ENCODE measurements at regions not wholly inside any gene's neighbourhood (a gene's known extent, or its start where the extent isn't known, plus 50 kb on each side); places are given as distances from the start of the nearest gene placed in this dataset.

DNA sequence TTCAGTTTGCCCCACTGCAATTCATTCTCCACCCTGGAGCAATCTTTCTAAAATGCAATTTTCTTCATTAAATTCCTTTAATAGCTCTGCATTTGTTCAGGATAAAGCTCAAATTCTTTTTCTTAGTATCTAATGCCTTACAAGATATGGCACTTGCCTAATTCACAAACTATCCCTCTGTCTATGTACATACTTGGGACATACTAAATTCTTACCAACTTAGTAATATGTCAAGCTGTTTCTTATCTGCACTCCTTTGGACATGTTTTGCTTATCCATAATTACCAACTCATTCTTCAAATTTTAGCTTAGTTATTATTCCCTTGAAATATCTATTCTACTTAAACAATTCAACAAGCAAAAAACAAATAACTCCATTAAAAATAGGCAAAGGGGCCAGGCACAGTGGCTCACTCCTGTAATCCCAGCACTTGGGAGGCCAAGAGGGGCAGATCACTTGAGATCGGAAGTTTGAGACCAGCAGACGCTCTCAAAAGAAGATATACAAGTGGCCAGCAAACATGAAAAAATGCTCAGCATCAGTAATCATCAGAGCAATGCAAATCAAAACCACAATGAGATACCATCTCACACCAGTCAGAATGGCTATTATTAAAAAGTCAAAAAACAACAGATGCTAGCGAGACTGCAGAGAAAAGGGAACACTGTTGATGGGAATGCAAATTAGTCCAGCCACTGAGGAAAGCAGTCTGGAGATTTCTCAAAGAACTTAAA, 96.9 kb downstream of the FAM76B start (continued):
- TF ChIP-seq, protein P1, sequence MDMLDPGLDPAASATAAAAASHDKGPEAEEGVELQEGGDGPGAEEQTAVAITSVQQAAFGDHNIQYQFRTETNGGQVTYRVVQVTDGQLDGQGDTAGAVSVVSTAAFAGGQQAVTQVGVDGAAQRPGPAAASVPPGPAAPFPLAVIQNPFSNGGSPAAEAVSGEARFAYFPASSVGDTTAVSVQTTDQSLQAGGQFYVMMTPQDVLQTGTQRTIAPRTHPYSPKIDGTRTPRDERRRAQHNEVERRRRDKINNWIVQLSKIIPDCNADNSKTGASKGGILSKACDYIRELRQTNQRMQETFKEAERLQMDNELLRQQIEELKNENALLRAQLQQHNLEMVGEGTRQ (IDR thresholded peaks at IDR 0.05; ENCODE audit: low read length), result no peak
- TF ChIP-seq SP2 (IDR thresholded peaks at IDR 0.05; ENCODE audit: low read length) (no peak), TBP (IDR thresholded peaks at IDR 0.05; ENCODE audit: low read depth, low read length) (no peak), CBX8 (IDR thresholded peaks at IDR 0.05; ENCODE audit: borderline replicate concordance, low read depth, low read length) (no peak), CREB1 (IDR thresholded peaks at IDR 0.05) (no peak)
